Hepatocyte (in vitro differentiated cells): ENCODE measurements at regions not wholly inside any gene's neighbourhood (a gene's known extent, or its start where the extent isn't known, plus 50 kb on each side); places are given as distances from the start of the nearest gene placed in this dataset.

Source experiments
- CTCF ChIP-seq: fragments of 200-600 bp; sonication (generic); IDR thresholded peaks from 2 replicates; pipeline ENCODE4 v1.5.1; 2016; ENCODE audit warnings: antibody characterized with exemption, mild to moderate bottlenecking; ENCODE audit not compliant: poor library complexity
- EZH2phosphoT487 ChIP-seq: fragments of 200-600 bp; sonication (generic); IDR thresholded peaks from one replicate; pipeline ENCODE4 v1.6.1; 2018; ENCODE audit warnings: antibody characterized with exemption, mild to moderate bottlenecking, low read depth, moderate library complexity; ENCODE audit not compliant: unreplicated experiment, severe bottlenecking

DNA sequence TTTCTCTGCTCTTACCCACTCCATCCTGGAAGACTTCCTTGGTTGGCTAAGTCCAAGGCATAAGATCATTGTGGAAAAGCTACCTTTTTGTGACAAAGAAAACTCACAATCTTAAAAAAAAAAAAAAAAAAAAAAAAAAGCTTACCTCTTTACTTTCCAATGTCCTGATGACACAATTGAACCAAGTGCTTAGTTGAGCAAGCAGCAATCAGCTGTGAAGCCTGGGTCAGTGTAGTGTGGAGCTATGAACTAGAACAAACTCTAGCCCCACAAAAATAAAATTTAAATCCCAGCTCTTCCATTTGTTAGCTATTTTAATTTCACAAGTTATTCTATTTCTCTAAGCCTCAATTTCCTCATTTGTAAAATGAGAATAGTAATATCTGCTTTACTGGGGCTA, 647.6 kb downstream of the LMO4 start:
- no peak for TF ChIP-seq CTCF
- no peak for TF ChIP-seq EZH2phosphoT487
